Gastrocnemius medialis (tissue), 4 donors: ENCODE measurements at regions not wholly inside any gene's neighbourhood (a gene's known extent, or its start where the extent isn't known, plus 50 kb on each side); places are given as distances from the start of the nearest gene placed in this dataset.

Experiments
- CTCF ChIP-seq, 5 experiments: fragments of 450-650 bp in 3 of 5; fragments of 200-600 bp in 2 of 5; sonication (generic) in 2 of 5; IDR thresholded peaks in 4 of 5; conservative IDR thresholded peaks in 1 of 5; 1 replicate in 4 of 5; 2 replicates in 1 of 5; pipeline ENCODE4 v1.5.1; 2016 to 2019; ENCODE audit warnings: antibody characterized with exemption in 5 of 5, mild to moderate bottlenecking in 3 of 5, moderate library complexity in 3 of 5
- POLR2A ChIP-seq, 2 donors: fragments of 450-650 bp; IDR thresholded peaks; one replicate each; pipeline ENCODE4 v1.6.1; 2017; ENCODE audit warnings: antibody characterized with exemption in 2 of 2, mild to moderate bottlenecking in 2 of 2, moderate library complexity in 2 of 2

- TF ChIP-seq CTCF (IDR thresholded peaks at IDR 0.05 in 4 of 5, conservative IDR thresholded peaks at IDR 0.05 in 1 of 5): no peak
- no peak for TF ChIP-seq POLR2A (IDR thresholded peaks at IDR 0.05)
These were observed 455.3 kb downstream of the BCL11B start for GRCh38 chr14:98816720-98817119.
